ENCODE measurements at regions not wholly inside any gene's neighbourhood (a gene's known extent, or its start where the extent isn't known, plus 50 kb on each side); places are given as distances from the start of the nearest gene placed in this dataset.

- no peak for TF ChIP-seq CTCF (IDR thresholded peaks at IDR 0.05)
- no peak for TF ChIP-seq POLR2AphosphoS5 (IDR thresholded peaks at IDR 0.05)
These were observed 54.0 kb upstream of the CSF3R start for GRCh38 chr1:36536727-36537126.

Data from transverse colon (tissue), 4 donors.